HG03442 (cell line): ENCODE measurements at regions not wholly inside any gene's neighbourhood (a gene's known extent, or its start where the extent isn't known, plus 50 kb on each side); places are given as distances from the start of the nearest gene placed in this dataset.
A peak's percentile ranks its signal among the peaks of the same experiment; 100 is the strongest.

ENCODE experiments used
- ATAC-seq: cut with Tn5 transposase; IDR thresholded peaks from one replicate; pipeline ENCODE4 v1.9.1; 2021; ENCODE audit warnings: mild to moderate bottlenecking, moderate library complexity; ENCODE audit not compliant: unreplicated experiment

DNA sequence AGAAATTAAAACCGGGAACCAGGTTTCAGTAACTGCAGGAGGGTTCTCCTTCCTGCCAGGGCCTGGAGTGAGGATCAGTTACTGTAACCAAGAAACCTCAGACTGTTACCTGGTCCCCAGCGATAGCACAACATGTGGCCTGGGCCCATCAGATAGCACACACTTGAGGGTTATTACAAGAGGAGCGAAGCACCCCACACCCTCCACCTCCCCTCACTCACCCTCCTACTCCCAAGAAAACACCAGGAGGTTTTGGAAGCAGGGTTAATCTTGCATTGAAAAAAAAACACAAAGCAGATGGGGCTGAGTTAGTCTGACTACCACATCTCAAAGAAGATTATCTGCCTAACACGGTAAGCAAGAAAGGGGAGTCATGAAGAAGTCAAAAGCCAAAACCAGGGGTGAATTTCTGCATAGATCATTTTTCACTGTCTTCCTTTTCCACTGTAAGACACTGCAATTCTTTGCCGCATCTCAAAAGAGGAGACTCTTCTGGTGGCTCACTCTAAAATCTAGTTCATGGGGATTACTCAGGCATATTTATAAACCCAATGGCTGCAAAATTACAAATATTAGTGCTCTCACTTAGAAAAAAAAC is 75.9 kb upstream of the DOCK9 start:
- no peak for ATAC-seq

DNA sequence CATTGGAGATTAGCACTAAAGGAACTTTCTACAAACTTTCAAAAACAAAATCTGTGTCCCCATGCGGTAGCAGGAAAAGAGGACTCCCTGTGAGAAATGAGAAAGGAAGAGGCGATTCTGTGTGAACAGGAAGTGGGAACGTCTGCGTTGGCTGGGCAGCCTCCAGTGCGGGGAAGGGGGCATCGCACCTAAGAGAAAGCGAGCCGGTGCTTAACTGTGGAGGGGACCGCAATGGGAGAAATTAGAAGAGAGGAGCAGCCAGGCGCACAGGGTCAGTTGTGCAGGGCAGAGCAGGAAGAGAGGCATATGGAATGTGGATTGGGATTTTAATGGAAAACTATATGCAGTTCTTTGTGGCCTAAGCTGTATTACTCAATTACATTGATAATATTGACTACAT is 77.4 kb upstream of the DOCK9 start:
- ATAC-seq, result no peak

DNA sequence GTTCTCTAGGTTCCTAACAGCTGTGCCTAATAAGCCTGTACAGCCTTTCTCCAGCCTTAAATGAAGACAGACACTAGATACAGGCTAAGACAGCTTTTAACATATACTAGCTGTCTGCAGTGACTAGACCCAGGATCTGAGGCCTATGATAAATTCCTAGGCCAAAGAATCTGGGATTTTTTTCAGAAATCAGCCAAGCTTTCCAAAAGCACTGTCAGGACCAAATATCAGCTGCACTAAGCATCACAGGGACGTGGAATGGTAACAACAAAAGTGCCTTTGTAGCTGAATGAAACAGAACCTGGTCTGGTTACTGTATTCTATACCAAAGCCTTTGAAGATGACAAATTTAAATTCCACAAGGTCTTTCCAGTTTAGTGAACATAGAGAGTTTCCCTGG is 77.9 kb upstream of the DOCK9 start:
- no peak for ATAC-seq

DNA sequence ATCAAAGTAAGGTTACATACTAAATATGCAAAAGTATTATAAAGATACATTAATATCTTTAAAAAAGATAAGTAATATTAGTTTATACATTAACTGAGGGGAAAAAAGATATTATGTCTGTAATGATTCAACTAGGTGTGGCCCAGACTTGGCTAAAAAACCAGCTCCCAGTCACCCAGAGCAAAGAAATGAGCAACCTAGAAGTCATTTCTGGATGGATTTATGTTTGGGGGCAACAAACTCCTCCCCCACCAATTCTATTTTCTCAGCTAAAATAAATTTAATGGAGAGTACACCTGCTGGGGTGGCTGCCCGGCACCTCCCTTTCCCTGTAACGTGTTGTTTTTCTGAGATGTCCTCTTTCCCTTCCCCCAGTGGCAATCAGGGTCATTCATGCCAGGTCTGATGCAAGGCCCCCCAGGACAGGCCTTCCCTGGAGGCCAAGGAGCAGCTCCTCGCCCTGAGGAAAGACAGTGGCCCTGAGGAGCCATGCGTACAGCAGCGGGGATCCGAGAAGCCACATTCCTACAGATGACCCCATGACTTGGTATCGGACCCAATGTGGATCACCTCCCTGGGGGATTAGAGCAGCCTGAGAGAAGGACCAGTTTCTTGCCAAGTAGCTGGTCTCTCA is 78.6 kb upstream of the DOCK9 start:
- ATAC-seq, result no peak

DNA sequence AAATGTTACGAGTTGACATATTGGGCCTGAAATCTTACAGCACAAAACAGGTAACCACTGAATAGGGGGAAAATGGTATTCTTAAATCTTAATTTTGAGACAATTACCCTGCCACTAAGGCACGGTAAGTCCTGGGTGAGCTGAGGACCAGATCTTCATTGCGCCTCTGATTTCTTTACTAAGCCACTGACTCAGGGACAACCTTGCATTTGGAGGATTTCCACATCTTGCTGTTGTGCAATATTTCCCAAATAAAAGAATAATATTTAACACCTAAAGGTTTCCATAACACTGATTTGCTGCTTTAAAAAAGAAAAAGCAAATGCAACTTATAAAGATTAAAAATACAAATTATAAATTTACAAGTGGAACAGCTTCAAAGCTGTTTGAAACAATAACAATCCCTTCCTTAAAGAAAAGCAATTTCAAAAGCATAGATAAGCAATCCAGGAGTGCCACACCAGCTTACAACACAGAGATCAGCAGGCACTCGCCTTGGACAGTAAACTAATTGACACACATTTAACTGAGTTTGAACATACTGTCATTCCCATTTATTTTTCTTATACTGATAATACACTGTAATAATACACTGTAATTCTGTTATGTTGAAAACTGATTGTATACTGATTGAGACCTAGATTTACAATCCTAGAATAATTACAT is 79.6 kb upstream of the DOCK9 start:
- ATAC-seq, result no peak

DNA sequence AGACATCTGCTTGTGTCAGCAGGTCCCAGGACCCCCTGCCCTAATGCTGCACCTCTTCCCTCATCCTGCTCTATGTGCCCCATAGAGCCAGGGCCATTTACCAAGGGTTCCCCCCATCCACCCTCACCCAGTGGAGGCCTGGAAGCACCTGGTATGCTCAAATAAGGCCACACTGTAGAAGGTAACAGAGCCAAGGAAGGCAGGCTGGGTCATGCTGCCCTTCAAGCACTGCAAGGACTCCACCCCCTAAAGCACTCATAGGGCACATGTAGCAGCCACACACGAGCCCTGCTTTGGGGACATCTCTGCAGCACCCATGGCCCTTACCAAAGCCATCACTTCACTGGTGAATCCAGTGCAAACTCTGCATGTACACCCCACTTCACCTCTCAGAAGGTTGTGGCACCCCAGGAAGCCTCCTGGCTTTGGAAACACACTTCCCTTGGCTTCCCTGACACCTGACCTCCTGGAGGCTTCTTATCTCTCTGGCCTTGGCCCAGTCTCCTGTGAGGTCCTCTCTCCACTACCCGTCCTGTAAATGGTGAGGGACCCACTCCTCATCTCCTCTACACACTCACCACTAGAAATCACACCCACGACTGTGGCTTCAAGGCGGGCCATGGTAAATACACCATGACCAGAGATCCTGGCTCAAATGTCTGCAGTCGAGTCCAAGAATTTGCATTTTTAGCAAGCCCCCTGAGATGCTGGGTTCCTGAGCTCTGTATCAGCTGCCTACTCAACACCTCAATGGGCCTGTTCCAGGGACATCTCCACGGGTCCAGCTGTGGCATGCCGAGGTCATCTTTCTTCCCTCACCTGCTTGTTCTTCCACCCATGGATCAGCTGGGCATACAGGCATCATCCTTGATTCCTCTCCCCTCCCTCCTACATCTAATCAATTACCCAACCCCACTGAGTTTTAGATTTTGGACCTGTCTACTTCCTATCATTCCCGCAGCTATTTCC is 80.9 kb upstream of the DOCK9 start:
- ATAC-seq, result no peak

DNA sequence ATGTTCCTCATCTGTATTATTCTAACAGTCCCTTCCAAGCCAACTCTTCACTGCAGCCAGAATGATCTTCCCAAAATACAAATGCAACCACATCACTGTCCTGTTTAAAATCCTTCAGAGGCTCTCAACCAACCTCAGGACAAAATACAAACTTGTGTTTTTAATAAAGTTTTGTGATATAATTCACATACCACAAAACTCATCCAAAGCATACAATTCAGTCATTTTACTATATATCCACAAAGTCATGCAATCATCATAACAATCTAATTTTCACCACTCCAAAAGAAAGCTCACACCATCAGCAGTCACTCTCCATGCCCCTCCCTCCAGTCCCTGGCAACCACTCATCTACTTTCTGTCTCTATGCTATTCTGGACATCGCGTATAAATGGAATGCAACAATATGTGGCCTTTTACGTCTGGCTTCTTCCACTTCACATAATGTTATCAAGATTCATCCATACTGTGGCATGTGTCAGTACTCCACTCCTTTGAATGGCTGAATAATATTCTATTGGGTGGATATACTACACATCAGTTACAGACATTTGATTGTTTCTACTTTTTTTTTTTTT is 81.7 kb upstream of the DOCK9 start:
- no peak for ATAC-seq

DNA sequence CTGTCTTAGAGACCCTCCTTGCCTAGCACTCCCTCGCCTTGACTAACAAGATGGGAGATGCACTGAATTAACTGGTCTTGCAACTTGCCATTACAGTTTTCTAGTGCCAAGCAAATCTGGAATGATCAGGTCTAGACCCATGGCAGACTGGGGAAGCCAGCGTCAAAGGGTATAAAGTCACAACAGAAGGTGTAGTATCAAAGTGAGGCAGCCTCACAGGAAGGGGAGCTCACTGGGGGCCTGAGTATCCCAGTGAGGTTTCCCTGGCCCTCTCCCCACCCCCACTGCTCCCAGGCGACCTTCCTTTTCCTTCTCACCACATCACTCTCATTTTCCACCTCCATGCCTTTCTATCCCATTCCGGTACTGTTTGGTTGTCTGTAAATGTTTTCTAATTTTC is 83.5 kb upstream of the DOCK9 start:
- ATAC-seq, result no peak

DNA sequence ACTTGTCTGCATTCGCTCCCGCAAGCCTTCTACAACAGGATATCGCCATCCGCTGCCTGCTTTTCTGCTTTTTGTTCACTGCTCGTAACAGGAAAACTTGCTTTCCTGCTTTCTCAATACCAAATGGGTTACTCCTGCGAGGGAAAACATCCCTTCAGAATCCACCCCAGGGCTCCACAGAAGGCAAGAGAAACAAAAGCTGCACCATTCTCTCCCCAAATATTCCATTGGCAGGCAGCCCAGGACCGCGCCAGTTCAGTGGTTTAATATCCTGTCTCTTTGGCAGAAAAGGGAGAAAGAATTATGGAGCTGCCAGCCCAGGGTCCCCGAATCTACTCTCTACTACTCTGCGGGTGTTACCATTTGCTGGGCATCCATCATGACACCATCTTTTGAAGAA is 84.7 kb upstream of the DOCK9 start:
- ATAC-seq, result no peak

DNA sequence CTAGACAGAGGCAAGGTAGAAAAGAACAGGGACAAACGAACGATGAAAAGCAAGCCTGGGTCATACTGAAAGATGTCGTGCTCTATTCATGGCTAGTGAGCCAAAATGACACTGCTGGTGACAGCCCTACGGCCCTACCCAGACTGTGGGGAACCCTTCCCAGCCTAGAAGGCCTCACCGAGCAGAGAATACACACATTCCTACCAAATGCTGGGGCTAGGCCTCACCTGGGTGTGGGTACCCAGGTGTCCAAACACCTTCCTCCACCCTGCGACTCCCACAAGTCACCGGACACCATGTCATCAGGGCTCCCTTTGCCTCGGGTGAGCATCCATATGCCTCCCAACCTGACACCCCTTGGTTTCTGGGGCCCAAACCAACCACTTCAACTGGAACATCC is 85.3 kb upstream of the DOCK9 start:
- no peak for ATAC-seq

DNA sequence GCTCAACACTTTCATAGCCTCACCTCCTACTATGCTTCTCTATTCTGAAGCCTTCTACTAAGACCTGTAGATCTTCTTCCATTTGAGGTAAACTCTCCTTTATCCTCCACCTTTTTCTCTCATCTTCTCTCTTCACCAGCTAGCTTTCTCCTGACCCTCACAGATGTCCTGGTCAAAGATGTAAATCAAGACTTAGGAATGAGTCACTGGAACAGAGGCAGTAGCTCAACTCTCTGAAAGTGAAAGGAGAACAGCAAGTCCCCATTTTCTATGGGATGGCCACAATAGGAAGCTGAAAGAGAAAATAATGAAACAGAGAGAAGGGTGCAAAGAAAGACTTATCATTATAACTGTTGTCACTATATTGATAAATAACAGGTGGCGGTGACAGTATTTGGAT is 86.1 kb upstream of the DOCK9 start:
- peak; percentile 75 for ATAC-seq

DNA sequence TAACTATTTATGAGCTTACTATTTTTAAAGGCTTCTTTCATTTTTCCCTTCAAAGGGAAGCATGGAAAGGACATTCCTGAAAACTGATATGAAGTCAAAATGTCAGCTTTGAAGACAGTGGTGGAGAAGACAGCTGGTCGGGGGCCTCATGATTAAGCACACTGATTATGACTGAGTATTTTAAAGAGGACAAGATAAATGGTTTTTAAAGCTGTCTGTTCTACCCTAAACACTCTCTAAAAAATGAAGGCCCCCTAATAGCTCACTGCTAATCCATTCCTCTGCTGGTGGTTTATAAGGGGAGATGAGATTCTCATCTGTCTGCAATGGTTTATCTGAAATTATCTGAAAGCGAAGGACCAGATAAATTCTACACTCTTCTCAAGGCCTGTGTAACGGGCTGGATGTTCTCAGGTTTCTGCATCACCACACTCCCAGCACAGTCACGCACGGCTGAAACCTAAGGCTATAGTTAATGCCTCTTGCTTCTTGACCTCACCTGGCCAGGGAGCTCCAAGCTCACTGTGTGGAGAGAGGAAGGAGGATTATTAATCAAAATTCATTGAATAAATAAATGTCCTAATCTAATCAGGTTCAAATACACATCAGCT is 86.9 kb upstream of the DOCK9 start:
- ATAC-seq, result no peak

DNA sequence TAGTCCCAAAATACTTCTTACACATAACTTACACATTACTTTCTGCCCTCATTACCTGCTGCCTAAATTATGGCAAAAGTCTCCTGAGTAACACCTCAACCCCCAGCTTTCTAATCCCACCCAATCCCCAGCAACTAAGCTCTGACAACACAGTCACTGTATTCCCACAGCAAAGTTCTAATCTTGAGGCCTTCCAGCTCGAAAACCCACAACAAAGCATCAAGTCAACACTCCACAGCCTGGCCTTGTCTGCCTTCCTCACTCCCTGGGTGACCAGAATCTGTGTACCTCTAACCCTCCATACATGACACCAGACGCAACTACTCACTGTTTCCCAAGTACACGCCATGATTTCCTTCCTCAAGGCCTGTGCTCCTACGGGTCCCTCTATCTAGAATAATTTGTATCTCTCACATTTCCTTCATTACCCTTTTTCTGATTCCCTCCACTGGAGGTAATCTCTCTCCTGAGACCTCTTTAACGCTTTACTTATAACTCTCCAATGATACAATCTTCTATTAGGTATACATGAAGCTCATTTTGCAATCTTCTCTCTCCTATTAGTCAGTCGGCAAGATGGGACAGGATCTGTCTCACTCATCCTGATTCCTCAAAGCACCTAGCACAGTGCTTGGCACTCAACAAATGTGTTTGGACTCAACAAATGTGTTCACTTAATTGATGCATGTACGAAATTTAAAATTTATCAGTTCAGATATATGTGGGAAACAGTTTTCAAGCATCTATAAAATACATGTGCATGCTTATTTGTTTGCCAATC is 87.6 kb upstream of the DOCK9 start:
- no peak for ATAC-seq

DNA sequence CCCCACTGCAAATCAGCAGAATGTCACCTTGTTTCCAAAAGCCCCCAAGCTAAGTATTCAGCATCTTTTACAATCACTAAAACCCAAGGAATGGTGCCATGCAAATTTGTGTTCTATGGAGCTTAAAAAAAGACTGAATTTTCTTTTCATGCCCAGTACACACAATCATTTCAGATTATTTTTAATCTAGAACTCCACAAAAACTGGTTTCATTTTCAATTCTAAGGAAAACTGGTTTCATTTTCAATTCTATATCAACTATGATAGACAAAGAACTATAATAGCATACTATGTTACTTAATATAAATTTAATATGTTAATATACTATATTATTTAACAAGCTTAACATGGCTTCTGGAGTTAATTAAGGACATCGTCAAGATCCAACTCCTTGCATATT is 88.4 kb upstream of the DOCK9 start:
- no peak for ATAC-seq

DNA sequence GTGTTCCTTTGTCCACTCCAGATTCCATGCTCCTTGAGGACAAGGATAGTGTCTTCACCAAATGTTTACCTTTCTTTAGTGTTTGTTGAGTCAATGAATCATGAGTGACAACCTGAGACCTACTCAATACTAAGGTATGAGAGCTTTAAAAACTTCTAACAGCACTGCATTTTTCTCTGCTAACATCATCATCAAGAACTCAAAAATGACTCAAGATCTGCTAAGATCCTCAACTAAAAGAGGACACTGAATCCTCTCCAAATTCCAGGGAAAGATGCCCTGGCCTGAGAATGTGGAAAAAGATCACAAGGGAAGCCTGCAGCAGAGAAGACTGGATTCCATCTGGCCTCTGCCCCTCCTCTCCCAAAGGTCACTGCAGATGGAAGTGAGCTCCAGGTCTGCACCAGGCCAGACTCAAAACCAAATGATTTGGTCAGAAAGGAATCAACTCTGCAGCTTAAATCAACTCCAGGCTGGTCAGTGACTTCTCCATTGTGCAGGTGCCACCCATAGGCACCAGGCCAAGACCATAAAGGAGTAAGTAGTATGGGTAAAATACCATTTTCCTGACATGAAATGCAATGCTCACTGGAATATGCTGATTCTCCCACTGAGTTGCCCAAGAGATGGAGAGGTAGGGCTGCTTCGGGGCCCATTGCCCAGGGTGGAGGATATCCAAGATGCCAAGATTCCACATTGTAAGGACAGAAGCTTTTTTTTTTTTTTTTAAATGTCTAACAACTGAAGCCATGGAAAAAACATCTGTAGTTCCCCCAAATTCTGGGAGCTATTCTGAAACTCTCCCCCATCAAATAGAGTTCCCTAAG is 89.5 kb upstream of the DOCK9 start:
- no peak for ATAC-seq

DNA sequence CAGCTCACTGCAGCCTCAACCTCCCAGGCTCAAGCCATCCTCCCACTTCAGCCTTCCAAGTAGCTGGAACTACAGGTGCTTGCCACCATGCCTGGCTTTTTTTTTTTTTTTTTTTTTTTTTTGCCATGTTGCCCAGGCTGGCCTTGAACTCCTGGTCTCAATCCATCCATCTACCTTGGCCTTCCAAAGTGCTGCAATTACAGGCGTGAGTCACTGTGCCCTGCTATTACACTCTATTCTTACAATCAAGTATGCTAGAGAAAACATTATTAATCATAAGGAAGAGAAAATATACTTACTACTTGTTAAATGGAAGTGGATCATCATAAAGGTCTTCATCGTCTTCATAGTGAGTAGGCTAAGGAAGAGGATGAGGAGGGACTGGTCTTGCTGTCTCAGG is 93.3 kb upstream of the DOCK9 start:
- ATAC-seq, result no peak

DNA sequence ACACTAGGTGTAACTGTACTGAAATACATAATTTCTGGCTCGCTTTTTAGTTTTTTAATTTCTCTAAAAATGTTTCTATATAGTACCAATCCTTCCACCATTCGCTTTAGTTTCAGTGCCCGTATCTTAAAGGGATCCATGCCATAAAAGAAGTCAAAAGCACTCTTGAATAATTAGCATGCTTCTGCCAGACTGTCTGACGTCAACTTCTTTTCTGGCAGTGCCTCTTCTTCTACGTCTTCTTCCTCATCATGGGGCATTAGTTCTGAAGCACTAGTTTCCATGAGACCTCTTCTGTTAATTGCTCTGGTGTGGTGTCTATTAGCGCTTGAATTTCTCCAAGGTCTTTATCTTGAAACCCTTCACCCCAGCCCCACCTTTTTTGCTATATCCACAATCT is 93.8 kb upstream of the DOCK9 start:
- ATAC-seq, result no peak

DNA sequence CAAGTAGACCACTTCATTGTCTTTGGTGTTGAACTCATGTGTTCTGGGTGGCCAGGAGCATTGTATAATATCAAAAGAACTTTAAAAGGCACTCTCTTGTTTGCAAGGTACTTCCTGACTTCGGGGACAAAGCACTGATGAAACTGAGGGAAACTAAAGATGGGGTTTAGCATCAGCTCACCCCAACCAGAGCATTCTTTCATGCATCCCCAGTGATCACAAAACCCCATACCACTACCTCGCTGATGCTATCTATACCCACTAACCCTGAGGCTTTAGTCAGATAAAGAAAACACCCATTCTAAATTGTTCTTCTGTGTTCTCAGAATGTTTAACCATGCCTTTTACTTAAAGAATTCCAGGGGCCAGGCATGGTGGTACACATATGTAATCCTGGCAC is 94.5 kb upstream of the DOCK9 start:
- no peak for ATAC-seq

DNA sequence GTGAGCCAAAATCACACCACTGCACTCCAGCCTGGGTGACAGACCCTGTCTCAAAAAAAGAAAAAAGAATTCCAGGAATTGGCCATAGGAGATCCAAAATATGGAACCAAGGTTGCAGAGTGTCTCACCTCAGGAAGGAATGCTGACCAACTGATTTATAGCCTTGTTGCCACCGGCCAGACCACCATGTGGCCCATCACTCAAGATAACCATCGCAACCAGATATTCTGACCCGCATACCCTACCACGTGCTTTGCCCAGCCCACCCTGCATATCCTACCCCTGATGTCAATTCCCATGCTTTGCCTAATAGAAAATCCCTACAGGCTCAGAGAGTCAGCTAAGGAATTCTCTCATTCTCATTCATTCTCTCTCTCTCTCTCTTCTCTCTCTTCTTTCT is 95.1 kb upstream of the DOCK9 start:
- no peak for ATAC-seq
